Natural killer cell treated with Interleukin-12 subunit alpha and Interleukin-12 subunit beta and Interleukin-15 and Interleukin-18, amount 100 ng/mL, for 72 hours (primary cell): ENCODE measurements at regions not wholly inside any gene's neighbourhood (a gene's known extent, or its start where the extent isn't known, plus 50 kb on each side); places are given as distances from the start of the nearest gene placed in this dataset.
A peak's percentile ranks its signal among the peaks of the same experiment; 100 is the strongest.

ENCODE experiments used
- ATAC-seq, 2 donors: fragments of 150-1000 bp; cut with Tn5 transposase in 1 of 2; sonication (Bioruptor Pico), chemical (Tn5 transposase) in 1 of 2; 2 replicates each; pipeline ENCODE4 v1.10.0; 2021
- DNase-seq: peaks from one replicate; pipeline ENCODE4 v3.0.0; 2022; ENCODE audit warnings: low spot score
- H3K27ac Mint-ChIP-seq, 2 donors: 1 replicate in 1 of 2; 2 replicates in 1 of 2; pipeline ENCODE4 v1.8.0; 2022; ENCODE audit warnings: mixed read lengths in 2 of 2, mild to moderate bottlenecking in 1 of 2, moderate library complexity in 1 of 2
- H3K27me3 Mint-ChIP-seq, 2 donors: 1 replicate in 1 of 2; 2 replicates in 1 of 2; pipeline ENCODE4 v1.8.0; 2022; ENCODE audit warnings: mixed read lengths in 2 of 2
- H3K36me3 Mint-ChIP-seq: one replicate; pipeline ENCODE4 v1.8.0; 2022; ENCODE audit warnings: mixed read lengths
- H3K4me1 Mint-ChIP-seq, 2 donors: 1 replicate in 1 of 2; 2 replicates in 1 of 2; pipeline ENCODE4 v1.8.0; 2022; ENCODE audit warnings: low read depth in 2 of 2, mixed read lengths in 2 of 2, mild to moderate bottlenecking in 1 of 2
- H3K4me3 Mint-ChIP-seq: one replicate; pipeline ENCODE4 v1.8.0; 2022; ENCODE audit warnings: mixed read lengths
- H3K9me3 Mint-ChIP-seq: 2 replicates; pipeline ENCODE4 v1.8.0; 2022; ENCODE audit warnings: mixed read lengths

DNA sequence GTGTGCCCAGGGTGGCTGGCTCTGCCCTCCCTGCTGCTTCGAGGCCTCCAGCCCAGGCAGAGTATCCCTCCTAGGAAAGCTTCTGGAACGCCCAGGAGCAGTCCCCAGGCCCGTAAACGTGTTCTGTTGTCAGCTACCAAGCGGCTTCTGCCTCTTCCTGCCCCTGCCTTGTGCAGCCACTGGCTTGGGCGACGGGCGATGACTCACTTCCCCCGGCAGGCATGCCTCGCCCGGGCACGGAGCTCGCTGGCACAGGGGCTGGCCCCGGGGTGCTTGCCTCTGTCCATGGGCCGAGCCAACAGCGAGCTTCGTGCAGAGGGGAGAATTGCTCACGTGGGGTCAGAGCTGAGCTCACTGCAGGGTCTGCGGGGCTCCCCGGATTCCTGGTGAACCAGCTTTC, 86.7 kb upstream of the THBS2 start:
- no peak for DNase-seq
- Mint-ChIP-seq H3K4me3 (no peak overlapping the region), H3K36me3 (no peaks in the 10 kb centered on the region), H3K9me3 (no peaks in the 10 kb centered on the region), H3K4me1 (no peaks in the 10 kb centered on the region), H3K27ac (no peak overlapping the region), H3K27me3 (peaks cover 14 to 18% of the 10 kb centered on the region in 2 donors)
- peak in 1 of 2 donors; percentile 46 for ATAC-seq

DNA sequence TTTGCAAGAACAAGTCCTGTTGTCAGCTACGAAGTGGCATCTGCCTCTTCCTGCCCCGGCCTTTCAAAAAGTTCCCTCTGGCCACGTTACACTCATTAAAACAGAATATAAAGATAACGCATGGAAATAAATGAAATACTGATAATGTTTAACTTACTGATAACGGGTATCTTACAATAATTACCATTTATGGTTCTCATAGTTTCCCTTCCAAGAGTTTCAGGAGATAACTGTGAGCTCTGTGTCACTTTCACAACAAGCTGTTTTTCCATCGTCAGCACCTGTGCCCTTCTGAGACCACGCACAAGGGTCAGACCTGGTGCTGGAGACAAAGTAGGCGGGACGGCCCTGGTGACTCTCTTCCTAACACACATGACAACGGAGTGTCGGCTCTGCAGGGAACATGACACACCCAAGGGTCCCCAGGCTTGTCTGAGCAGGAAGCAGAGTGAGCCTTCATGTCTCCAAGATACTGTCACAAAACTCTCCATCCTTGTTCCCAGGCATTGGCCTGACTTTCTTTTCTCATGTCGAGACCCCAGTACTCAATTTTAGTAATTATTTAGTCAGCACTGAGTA, 86.2 kb upstream of the THBS2 start:
- no peak overlapping the region for H3K27ac Mint-ChIP-seq
- ATAC-seq: no peak

DNA sequence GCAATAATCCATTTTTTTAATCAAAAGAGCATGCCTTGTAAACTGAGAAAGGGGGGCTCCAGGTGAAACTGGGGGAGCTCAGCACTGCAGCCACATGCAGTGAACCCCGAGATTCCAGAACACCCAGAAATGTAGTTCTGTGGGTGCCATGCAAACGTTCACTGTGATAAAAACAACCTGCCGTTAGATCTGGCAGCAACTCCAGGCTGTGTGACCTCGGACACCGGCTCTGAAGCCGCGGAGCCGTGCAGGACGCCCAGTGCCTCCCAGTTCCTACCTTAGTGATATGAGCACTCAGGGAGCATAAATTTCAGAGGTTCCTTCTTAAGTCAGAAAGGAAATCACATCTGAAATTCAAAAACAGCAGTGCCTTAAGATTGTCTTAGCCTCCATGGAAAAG, 85.4 kb upstream of the THBS2 start:
- Mint-ChIP-seq H3K9me3 (no peaks in the 10 kb centered on the region), H3K27me3 (peaks cover 22 to 26% of the 10 kb centered on the region in 2 donors), H3K27ac (no peak overlapping the region), H3K36me3 (no peaks in the 10 kb centered on the region), H3K4me1 (no peaks in the 10 kb centered on the region), H3K4me3 (no peak overlapping the region)
- no peak for ATAC-seq
- no peak for DNase-seq

More for the DNA sequence above, 86.2 kb upstream of the THBS2 start:
- DNase-seq: no peak
- Mint-ChIP-seq H3K9me3 (no peaks in the 10 kb centered on the region), H3K36me3 (no peaks in the 10 kb centered on the region), H3K4me3 (no peak overlapping the region), H3K27me3 (peaks cover 20 to 24% of the 10 kb centered on the region in 2 donors), H3K4me1 (no peaks in the 10 kb centered on the region)

DNA sequence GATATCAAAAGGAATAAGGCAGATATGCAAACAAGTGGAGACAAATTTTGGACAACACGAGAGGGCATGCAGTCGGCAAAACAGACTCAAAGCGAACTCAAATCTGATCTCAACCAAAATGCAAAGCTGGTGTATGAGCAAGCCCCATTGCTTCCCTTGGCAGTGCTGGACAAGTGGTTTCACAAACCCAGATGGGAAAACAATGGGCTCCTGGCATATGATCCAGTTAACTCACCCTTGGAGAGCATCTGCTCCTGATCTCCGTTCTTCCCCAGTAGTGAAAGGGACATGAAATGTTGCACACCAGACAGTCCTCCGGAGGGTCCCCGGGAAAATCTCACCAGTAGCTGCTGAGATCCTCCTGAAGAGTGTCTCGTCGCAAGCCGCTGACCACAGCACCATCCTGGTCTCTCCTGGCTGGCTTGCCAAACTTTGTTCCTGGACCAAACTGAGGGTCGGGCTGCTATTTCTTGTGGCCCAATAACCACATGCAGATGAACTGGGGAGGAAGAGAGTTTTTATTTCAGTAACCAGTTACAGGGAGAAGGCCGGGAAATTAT, 84.3 kb upstream of the THBS2 start:
- DNase-seq (no peak), ATAC-seq (no peak)
- no peaks in the 10 kb centered on the region for H3K36me3 Mint-ChIP-seq
- no peak overlapping the region for H3K4me3 Mint-ChIP-seq
- no peaks in the 10 kb centered on the region for H3K4me1 Mint-ChIP-seq
- no peaks in the 10 kb centered on the region for H3K9me3 Mint-ChIP-seq
- no peak overlapping the region for H3K27ac Mint-ChIP-seq
- peaks cover 22 to 26% of the 10 kb centered on the region in 2 donors for H3K27me3 Mint-ChIP-seq

DNA sequence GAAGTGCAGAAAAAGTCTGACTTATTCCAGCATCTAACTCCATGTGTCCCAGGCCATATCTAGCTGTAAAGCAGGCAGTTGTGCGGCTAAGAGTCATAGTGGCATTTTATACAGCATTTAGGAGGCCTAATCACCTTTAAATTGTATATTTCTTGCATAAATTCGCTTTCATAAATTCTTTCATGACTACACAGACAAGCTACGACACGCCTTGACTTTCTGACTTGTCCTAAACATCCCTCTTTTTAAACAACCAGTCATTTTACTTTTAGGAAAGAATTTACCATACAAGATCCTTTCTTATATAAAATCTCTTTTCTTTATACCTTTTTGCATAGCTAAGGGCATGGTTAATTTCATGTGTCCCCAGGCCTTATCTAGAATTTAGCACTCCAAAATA, 81.7 kb upstream of the THBS2 start:
- Mint-ChIP-seq H3K4me1 (no peaks in the 10 kb centered on the region), H3K27ac (no peak overlapping the region), H3K9me3 (no peaks in the 10 kb centered on the region), H3K36me3 (no peaks in the 10 kb centered on the region), H3K27me3 (peaks cover 29 to 31% of the 10 kb centered on the region in 2 donors), H3K4me3 (no peak overlapping the region)
- no peak for ATAC-seq
- DNase-seq: no peak

DNA sequence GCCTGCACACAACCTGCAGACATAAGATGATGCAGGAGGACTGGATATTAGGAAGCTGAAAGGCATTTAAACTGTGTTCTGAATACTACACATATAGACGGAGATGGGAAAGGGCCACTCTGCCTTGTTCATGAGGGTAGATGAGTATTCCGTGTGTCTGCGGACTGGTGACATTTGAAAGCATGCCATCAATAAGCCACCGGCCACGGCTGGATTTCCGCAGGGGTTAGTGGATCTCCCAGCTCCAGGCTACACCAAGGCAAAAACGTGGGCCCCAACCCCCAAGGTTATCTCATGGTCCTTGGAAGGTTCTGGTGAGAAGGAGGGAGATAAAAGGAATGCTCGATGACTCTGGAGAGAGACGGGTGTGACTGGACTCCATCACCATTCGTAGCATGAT, 78.6 kb upstream of the THBS2 start:
- Mint-ChIP-seq H3K27ac (no peak overlapping the region), H3K36me3 (no peaks in the 10 kb centered on the region), H3K4me1 (no peaks in the 10 kb centered on the region), H3K4me3 (no peak overlapping the region), H3K9me3 (no peaks in the 10 kb centered on the region), H3K27me3 (peaks cover 37 to 38% of the 10 kb centered on the region in 2 donors)
- ATAC-seq (no peak), DNase-seq (no peak)

DNA sequence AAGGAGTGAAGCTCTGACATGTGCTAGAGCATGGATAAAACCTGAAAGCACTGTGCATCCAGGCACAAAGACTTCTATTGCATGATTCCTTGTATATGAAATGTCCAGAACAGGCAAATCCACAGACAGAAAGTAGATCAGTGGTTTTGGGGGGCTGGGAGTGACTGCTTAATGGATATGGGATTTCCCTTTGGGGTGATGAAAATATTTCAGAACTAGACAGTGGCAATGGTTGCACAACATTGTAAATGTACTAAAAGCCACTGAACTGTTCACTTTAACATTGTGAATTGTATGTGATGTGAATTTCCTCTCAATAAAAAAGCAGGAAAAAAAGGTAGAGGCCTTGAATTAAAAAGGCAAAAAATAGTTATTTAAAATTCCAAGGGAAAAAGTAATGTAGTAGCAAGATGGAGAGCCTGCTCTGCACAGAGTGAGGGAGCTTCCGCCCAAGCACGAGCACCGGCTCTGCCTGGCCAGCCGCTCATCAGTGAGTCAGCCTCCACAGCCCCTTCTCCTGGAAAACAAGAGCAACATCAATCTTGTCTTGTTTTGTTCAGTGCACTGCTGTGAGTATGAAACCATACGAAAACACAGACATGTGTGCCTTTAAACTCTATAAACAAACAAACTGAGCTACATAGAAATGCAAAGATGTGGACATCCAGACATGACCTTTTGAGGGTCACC, 74.6 kb upstream of the THBS2 start:
- no peak overlapping the region for H3K4me3 Mint-ChIP-seq
- no peak for ATAC-seq
- no peaks in the 10 kb centered on the region for H3K9me3 Mint-ChIP-seq
- H3K27ac Mint-ChIP-seq: no peak overlapping the region
- no peak for DNase-seq
- peaks cover 28 to 31% of the 10 kb centered on the region in 2 donors for H3K27me3 Mint-ChIP-seq
- H3K4me1 Mint-ChIP-seq: no peaks in the 10 kb centered on the region
- H3K36me3 Mint-ChIP-seq: no peaks in the 10 kb centered on the region

DNA sequence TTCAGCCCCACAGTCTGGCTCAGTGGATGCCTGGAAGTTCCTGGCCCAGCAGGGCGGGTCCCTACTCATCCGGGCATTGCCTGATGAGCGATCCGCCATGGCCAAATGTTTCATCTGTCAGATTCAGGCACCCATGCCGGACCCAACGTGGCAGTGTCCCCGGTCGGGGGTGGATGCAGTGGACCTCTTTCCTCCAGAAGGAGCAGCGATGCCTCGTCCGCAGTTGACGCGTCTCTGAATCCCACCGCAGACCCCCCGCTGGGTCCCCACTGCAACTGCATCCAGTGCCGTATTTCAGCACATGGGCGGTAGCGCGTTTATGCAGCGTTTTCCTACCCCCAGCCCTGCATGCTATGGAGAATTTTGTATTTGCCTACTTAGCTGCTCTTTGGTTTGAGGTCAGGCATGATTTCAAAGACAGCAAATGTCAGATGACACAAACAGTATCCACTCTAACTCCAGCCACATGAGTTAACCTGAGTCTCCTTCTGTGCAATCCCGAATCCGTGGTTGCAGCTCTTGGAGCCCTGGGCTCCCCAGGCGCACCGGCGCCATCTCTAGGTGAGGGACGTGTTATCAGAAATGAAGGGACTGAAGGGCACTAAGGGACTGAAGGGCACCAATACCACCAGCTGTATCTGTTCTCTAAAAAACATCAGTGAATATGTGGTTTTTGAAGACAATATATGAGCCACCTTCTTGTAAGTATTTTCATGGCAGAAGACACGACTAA, 72.6 kb upstream of the THBS2 start:
- ATAC-seq: no peak
- no peak for DNase-seq
- H3K4me3 Mint-ChIP-seq: no peak overlapping the region
- peaks cover 25 to 36% of the 10 kb centered on the region in 2 donors for H3K27me3 Mint-ChIP-seq
- H3K27ac Mint-ChIP-seq: no peak overlapping the region
- H3K9me3 Mint-ChIP-seq: no peaks in the 10 kb centered on the region
- no peaks in the 10 kb centered on the region for H3K36me3 Mint-ChIP-seq
- H3K4me1 Mint-ChIP-seq: no peaks in the 10 kb centered on the region

DNA sequence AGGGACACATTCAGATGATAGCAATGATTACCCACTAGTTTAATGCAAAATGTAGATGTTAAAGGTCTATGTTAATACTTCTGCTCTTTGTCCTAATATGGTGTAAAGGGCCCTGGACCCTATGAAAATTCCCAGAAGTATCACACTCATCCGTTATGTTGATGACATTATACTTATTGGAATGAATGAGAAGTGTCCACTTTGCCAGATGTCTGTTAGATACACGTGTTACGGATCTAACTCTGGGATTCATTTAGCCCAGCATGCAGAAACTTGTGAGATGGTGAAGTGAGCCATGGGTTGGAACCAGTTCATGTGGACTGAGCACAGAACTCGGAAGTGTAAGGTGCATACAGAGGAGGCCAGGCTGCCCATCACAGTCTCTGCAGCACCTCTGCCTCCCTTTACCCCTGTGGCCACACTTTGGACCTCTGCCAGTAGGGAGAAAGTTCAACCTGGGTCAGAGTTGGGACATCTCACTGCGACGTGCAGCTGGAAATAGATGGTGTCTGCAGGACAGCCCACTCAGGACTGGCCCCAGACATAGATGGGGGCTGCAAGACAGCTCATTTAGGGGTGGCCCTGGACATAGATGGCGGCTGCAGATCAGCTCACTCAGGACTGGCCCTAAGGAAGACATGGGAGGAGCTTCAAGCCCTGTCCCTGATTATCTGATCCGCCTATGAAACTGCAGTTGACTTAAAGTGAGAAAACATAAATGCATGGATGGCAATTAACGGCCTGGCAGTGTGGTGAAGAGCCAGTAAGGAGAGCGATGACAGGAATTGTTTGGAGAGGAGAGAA, 71.2 kb upstream of the THBS2 start:
- no peak for DNase-seq
- Mint-ChIP-seq H3K27ac (no peak overlapping the region), H3K4me1 (no peaks in the 10 kb centered on the region), H3K9me3 (no peaks in the 10 kb centered on the region), H3K27me3 (peaks cover 17 to 26% of the 10 kb centered on the region in 2 donors), H3K36me3 (no peaks in the 10 kb centered on the region), H3K4me3 (no peak overlapping the region)
- ATAC-seq: peak; percentile 25 to 31

DNA sequence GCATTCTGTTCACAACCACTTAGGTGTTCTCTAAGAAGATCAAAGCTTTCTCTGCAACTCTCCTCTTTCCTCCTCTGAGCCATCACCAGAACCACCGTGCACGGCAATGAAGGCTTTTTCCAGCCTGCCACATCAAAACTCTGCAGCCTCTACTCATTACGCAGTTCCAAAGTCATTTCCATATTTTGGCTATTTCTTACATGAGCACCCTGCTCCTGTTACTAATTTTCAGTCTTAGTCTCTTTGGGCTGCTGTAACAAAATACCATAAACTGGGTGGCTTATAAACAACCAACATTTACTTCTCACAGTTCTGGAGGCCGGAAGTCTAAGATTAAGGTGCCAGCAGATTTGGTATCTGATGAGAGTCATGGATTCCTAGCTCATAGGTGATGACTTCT, 70.4 kb upstream of the THBS2 start:
- Mint-ChIP-seq H3K4me1 (no peaks in the 10 kb centered on the region), H3K27me3 (peaks cover 16 to 19% of the 10 kb centered on the region in 2 donors), H3K27ac (no peak overlapping the region), H3K4me3 (no peak overlapping the region), H3K36me3 (no peaks in the 10 kb centered on the region), H3K9me3 (no peaks in the 10 kb centered on the region)
- ATAC-seq (no peak), DNase-seq (no peak)

DNA sequence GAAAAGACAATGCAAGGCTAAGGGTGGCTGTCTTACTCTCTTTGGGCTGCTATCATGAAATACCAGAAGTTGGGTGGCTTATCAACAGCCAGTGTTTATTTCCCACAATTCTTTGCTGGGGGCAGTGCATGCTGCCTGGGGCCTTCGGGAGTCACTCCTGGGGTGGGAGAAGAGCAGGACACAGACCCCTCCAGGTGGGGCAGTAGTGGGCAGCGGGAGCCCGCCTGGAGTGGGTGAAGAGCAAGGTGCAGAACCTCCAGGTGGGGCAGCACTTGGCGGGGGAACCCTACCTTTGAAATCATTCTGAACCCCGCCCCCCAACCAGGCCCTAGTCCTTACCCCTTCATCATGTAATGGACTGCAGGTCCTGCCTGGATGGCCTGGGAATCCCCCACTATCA, 69.6 kb upstream of the THBS2 start:
- no peak overlapping the region for H3K27ac Mint-ChIP-seq
- no peaks in the 10 kb centered on the region for H3K9me3 Mint-ChIP-seq
- ATAC-seq: no peak
- H3K27me3 Mint-ChIP-seq: peaks cover 16 to 19% of the 10 kb centered on the region in 2 donors
- no peaks in the 10 kb centered on the region for H3K4me1 Mint-ChIP-seq
- no peaks in the 10 kb centered on the region for H3K36me3 Mint-ChIP-seq
- H3K4me3 Mint-ChIP-seq: no peak overlapping the region
- DNase-seq: no peak

DNA sequence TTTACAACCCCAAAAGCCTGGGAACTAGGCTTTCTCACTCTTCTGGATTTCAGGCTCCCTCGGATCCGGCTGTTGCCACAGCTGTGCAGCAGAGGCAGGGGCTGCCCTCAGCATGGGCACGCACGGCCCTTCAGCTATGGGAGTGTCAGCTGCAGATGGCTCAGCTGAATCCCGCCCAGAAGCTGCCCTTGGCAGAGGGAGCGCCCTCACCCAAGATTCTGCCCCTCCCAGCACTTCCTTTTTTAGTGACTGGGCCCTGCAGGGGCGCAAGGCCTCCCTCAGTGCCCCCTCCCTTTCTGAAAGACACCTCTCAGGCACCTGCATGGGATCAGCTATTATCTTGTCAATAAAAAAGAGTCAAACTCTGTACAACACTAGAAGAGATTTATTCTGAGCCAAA, 67.9 kb upstream of the THBS2 start:
- no peaks in the 10 kb centered on the region for H3K9me3 Mint-ChIP-seq
- H3K4me1 Mint-ChIP-seq: no peaks in the 10 kb centered on the region
- no peak overlapping the region for H3K4me3 Mint-ChIP-seq
- H3K27me3 Mint-ChIP-seq: peaks cover 13 to 19% of the 10 kb centered on the region in 2 donors
- no peaks in the 10 kb centered on the region for H3K36me3 Mint-ChIP-seq
- ATAC-seq (no peak), DNase-seq (no peak)
- H3K27ac Mint-ChIP-seq: no peak overlapping the region

DNA sequence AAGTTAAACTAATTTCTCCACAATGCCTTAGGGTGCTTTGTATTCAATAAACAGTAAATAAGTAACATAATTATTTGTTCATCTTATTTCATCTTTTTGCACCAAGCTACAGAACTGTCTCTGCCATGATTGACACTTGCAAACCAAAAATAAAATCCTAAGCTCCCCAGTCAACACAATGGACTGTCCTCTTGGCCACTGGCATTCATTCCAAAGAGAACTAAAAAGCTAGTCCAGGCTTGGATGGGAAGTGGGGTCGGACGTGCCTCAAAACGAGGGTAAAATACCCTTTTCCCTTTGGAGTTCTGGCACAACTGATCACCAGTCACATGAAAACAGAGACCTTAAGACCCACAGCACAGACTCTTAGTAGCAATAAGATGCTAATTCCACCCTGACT, 66.4 kb upstream of the THBS2 start:
- H3K27ac Mint-ChIP-seq: no peak overlapping the region
- H3K4me3 Mint-ChIP-seq: no peak overlapping the region
- ATAC-seq (no peak), DNase-seq (no peak)
- H3K9me3 Mint-ChIP-seq: no peaks in the 10 kb centered on the region
- H3K27me3 Mint-ChIP-seq: peaks cover 13 to 14% of the 10 kb centered on the region in 2 donors
- H3K36me3 Mint-ChIP-seq: no peaks in the 10 kb centered on the region
- H3K4me1 Mint-ChIP-seq: no peaks in the 10 kb centered on the region
